ENCODE measurements at regions not wholly inside any gene's neighbourhood (a gene's known extent, or its start where the extent isn't known, plus 50 kb on each side); places are given as distances from the start of the nearest gene placed in this dataset.

GRCh38 chr1:87652176-87652575 is 323.5 kb downstream of the LMO4 start:
- no peak for TF ChIP-seq ZNF565 (CRISPR knock-in tag; conservative IDR thresholded peaks at IDR 0.05; ENCODE audit: low read depth)
- TF ChIP-seq ESRRG (CRISPR knock-in tag; IDR thresholded peaks at IDR 0.05), result no peak
- TF ChIP-seq GLIS3 (CRISPR knock-in tag; IDR thresholded peaks at IDR 0.05), result no peak
- no peak for TF ChIP-seq TOX (CRISPR knock-in tag; IDR thresholded peaks at IDR 0.05; ENCODE audit: borderline replicate concordance)
- no peak for TF ChIP-seq TCF4 (CRISPR knock-in tag; IDR thresholded peaks at IDR 0.05; ENCODE audit: borderline replicate concordance)
- TF ChIP-seq, protein P1, sequence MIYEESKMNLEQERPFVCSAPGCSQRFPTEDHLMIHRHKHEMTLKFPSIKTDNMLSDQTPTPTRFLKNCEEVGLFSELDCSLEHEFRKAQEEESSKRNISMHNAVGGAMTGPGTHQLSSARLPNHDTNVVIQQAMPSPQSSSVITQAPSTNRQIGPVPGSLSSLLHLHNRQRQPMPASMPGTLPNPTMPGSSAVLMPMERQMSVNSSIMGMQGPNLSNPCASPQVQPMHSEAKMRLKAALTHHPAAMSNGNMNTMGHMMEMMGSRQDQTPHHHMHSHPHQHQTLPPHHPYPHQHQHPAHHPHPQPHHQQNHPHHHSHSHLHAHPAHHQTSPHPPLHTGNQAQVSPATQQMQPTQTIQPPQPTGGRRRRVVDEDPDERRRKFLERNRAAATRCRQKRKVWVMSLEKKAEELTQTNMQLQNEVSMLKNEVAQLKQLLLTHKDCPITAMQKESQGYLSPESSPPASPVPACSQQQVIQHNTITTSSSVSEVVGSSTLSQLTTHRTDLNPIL (CRISPR knock-in tag; IDR thresholded peaks at IDR 0.05; ENCODE audit: low read depth), result no peak
- TF ChIP-seq ZC3H10 (CRISPR knock-in tag; IDR thresholded peaks at IDR 0.05), result no peak
- no peak for TF ChIP-seq OSR1 (CRISPR knock-in tag; IDR thresholded peaks at IDR 0.05)
- TF ChIP-seq, protein P2, sequence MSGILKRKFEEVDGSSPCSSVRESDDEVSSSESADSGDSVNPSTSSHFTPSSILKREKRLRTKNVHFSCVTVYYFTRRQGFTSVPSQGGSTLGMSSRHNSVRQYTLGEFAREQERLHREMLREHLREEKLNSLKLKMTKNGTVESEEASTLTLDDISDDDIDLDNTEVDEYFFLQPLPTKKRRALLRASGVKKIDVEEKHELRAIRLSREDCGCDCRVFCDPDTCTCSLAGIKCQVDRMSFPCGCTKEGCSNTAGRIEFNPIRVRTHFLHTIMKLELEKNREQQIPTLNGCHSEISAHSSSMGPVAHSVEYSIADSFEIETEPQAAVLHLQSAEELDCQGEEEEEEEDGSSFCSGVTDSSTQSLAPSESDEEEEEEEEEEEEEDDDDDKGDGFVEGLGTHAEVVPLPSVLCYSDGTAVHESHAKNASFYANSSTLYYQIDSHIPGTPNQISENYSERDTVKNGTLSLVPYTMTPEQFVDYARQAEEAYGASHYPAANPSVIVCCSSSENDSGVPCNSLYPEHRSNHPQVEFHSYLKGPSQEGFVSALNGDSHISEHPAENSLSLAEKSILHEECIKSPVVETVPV (CRISPR knock-in tag; IDR thresholded peaks at IDR 0.05), result no peak
- TF ChIP-seq POU6F1 (CRISPR knock-in tag; IDR thresholded peaks at IDR 0.05; ENCODE audit: borderline replicate concordance, low read depth), result no peak
- TF ChIP-seq RARB (CRISPR knock-in tag; IDR thresholded peaks at IDR 0.05), result no peak
- TF ChIP-seq SNAI2 (CRISPR knock-in tag; IDR thresholded peaks at IDR 0.05), result no peak
- TF ChIP-seq PPARA (CRISPR knock-in tag; IDR thresholded peaks at IDR 0.05; ENCODE audit: borderline replicate concordance), result no peak
- TF ChIP-seq ZNF70 (CRISPR knock-in tag; IDR thresholded peaks at IDR 0.05), result no peak
- no peak for TF ChIP-seq TSHZ2 (CRISPR knock-in tag; IDR thresholded peaks at IDR 0.05)
- TF ChIP-seq ZFP30 (CRISPR knock-in tag; IDR thresholded peaks at IDR 0.05), result no peak
- TF ChIP-seq CSDC2 (CRISPR knock-in tag; IDR thresholded peaks at IDR 0.05), result no peak
- no peak for TF ChIP-seq ZNF8 (CRISPR knock-in tag; IDR thresholded peaks at IDR 0.05)
- ATAC-seq, result no peak

GRCh38 chr1:87665151-87665550 is 336.5 kb downstream of the LMO4 start:
- ATAC-seq, result no peak
- no peak for TF ChIP-seq BACH2 (CRISPR knock-in tag; IDR thresholded peaks at IDR 0.05; ENCODE audit: borderline replicate concordance)
- TF ChIP-seq SNAI2 (CRISPR knock-in tag; IDR thresholded peaks at IDR 0.05), result no peak
- no peak for TF ChIP-seq ZNF565 (CRISPR knock-in tag; conservative IDR thresholded peaks at IDR 0.05; ENCODE audit: low read depth)
- TF ChIP-seq ZNF8 (CRISPR knock-in tag; IDR thresholded peaks at IDR 0.05), result no peak
- TF ChIP-seq PATZ1 (CRISPR knock-in tag; IDR thresholded peaks at IDR 0.05; ENCODE audit: borderline replicate concordance), result no peak
- TF ChIP-seq RARB (CRISPR knock-in tag; IDR thresholded peaks at IDR 0.05), result no peak
- no peak for TF ChIP-seq POU6F1 (CRISPR knock-in tag; IDR thresholded peaks at IDR 0.05; ENCODE audit: borderline replicate concordance, low read depth)
- no peak for TF ChIP-seq OSR1 (CRISPR knock-in tag; IDR thresholded peaks at IDR 0.05)
- no peak for TF ChIP-seq ZFP3 (CRISPR knock-in tag; IDR thresholded peaks at IDR 0.05)
- no peak for TF ChIP-seq ZFP30 (CRISPR knock-in tag; IDR thresholded peaks at IDR 0.05)
- TF ChIP-seq ZC3H10 (CRISPR knock-in tag; IDR thresholded peaks at IDR 0.05), result no peak
- TF ChIP-seq ARNTL (CRISPR knock-in tag; IDR thresholded peaks at IDR 0.05; ENCODE audit: borderline replicate concordance, low read depth), result no peak
- no peak for TF ChIP-seq CSDC2 (CRISPR knock-in tag; IDR thresholded peaks at IDR 0.05)
- TF ChIP-seq PPARA (CRISPR knock-in tag; IDR thresholded peaks at IDR 0.05; ENCODE audit: borderline replicate concordance), result no peak
- no peak for TF ChIP-seq ISL1 (CRISPR knock-in tag; IDR thresholded peaks at IDR 0.05)
